GM13977 (cell line): ENCODE measurements at regions not wholly inside any gene's neighbourhood (a gene's known extent, or its start where the extent isn't known, plus 50 kb on each side); places are given as distances from the start of the nearest gene placed in this dataset.

Experiments
- DNase-seq: peaks from one replicate; pipeline ENCODE4 v3.0.0; 2012; ENCODE audit warnings: low spot score
- in situ Hi-C: fragments of 300-500 bp; cut with MboI; formaldehyde crosslinking; loops from one replicate; pipeline ENCODE4 v1.12.0; 2022; ENCODE audit warnings: low sequenced_read_pairs, low pct_unique_long_range_greater_than_20kb, mixed read lengths, inconsistent platforms; ENCODE audit not compliant: unreplicated experiment
- TF ChIP-seq, protein P1 (sequence below): IDR thresholded peaks from 2 replicates; pipeline ENCODE4 v1.5.1; 2012; ENCODE audit warnings: mild to moderate bottlenecking, control low read depth; ENCODE audit not compliant: insufficient read depth; ENCODE audit errors: extremely low read depth, missing control alignments

DNA sequence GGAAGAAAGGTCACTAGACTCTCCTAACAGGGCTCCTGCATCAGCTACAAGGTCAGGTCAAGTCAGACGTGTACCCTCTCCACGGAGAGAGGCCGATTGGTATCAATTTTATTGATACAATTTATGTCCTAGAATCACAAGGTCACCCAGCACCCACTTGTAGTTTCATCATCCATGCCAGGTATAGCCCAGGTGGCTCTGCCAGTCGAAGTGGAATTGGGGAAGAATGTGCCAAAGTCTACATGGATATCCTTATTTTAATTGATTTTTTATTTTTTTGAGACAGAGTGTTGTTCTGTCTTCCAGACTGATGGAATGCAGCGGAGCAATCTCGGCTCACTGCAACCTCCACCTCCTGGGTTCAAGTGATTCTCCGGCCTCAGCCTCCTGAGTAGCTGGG is 334.1 kb downstream of the SHANK2 start:
- in situ Hi-C loops: no loop called here
- TF ChIP-seq, protein P1, sequence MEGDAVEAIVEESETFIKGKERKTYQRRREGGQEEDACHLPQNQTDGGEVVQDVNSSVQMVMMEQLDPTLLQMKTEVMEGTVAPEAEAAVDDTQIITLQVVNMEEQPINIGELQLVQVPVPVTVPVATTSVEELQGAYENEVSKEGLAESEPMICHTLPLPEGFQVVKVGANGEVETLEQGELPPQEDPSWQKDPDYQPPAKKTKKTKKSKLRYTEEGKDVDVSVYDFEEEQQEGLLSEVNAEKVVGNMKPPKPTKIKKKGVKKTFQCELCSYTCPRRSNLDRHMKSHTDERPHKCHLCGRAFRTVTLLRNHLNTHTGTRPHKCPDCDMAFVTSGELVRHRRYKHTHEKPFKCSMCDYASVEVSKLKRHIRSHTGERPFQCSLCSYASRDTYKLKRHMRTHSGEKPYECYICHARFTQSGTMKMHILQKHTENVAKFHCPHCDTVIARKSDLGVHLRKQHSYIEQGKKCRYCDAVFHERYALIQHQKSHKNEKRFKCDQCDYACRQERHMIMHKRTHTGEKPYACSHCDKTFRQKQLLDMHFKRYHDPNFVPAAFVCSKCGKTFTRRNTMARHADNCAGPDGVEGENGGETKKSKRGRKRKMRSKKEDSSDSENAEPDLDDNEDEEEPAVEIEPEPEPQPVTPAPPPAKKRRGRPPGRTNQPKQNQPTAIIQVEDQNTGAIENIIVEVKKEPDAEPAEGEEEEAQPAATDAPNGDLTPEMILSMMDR: no peak
- DNase-seq: no peak

GRCh38 chr11:70921804-70922203 is 330.6 kb downstream of the SHANK2 start:
- in situ Hi-C loops: no loop called here
- DNase-seq: no peak
- TF ChIP-seq, protein P1: no peak

GRCh38 chr11:70924108-70924507 is 328.3 kb downstream of the SHANK2 start:
- TF ChIP-seq, protein P1: no peak
- in situ Hi-C loops: no loop called here

DNA sequence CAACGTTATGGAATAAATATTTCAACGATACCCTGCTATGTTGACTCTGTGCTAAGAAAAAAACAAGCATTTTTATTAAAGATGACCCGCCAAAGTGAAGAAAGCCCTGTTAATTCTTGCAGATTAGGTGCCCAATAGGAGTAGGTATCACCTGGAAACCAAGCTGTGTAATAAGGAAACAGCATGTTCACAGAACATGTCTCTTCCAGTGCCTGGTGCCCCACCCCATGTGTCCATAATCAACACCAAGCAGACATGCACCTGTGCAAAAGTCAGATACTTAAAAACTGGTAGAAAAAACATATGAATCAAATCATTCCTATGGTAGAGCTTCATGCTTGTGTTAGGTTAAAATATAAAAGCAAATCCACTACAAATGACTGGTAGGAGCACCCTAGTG is 327.1 kb downstream of the SHANK2 start:
- in situ Hi-C loops: no loop called here
- TF ChIP-seq, protein P1: no peak
- DNase-seq: no peak

More at GRCh38 chr11:70924108-70924507, 328.3 kb downstream of the SHANK2 start:
- no peak for DNase-seq

- TF ChIP-seq, protein P1: no peak
- in situ Hi-C loops: no loop called here
- DNase-seq: no peak
Measured at GRCh38 chr11:70926543-70927201, 325.7 kb downstream of the SHANK2 start.

DNA sequence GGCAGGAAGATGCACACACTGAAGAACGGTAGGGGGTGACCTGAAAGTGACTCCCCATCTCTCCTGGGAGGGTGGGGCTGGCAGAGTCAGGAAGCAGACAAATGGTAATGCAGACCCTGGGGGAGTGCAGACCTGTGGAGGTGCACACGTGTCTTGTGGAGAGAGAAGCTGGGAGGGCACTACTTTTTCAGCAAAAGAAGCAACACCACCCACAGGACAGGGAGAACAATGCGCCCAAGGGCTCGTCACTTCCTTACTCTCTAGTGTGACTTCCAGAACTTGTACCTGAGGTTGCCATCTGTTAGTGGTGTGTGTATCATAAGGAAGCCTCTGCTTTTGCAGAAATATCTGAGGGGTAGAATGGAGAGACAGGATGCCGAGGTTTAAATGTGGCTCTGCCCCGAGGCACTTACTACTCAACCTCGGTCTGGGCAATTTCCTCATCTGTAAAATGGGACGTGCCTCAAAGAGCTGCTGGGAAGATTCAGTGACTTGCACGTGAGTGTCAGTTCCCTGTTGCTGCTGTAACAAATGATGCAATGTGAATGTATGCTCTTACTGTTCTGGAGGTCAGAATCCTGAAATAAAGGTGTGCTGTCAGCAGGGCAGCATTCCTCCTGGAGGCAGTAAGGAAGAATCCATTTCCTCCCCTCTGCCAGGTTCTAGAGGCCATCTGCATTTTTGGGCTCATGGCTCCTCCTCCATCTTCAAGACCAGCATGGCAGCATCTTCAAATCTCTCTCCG is 323.4 kb downstream of the SHANK2 start:
- no peak for DNase-seq
- in situ Hi-C loops: no loop called here
- TF ChIP-seq, protein P1: no peak
